B cell (primary cell): ENCODE measurements at regions not wholly inside any gene's neighbourhood (a gene's known extent, or its start where the extent isn't known, plus 50 kb on each side); places are given as distances from the start of the nearest gene placed in this dataset.

Experiments used
- CTCF ChIP-seq: fragments of 200-600 bp; IDR thresholded peaks from one replicate; pipeline ENCODE4 v1.8.0; 2022; ENCODE audit warnings: antibody characterized with exemption, mild to moderate bottlenecking
- EZH2 ChIP-seq: IDR thresholded peaks from 2 replicates; pipeline ENCODE4 v1.6.1; 2012; ENCODE audit warnings: borderline replicate concordance, low read depth, mild to moderate bottlenecking, moderate library complexity, low read length; ENCODE audit not compliant: insufficient read depth, poor library complexity, severe bottlenecking

GRCh38 chr21:38077569-38077968 is 161.3 kb upstream of the KCNJ6 start:
- TF ChIP-seq CTCF (no peak), EZH2 (no peak)
